IMR-90 (cell line): ENCODE measurements at regions not wholly inside any gene's neighbourhood (a gene's known extent, or its start where the extent isn't known, plus 50 kb on each side); places are given as distances from the start of the nearest gene placed in this dataset.

Source experiments
- CTCF ChIP-seq: conservative IDR thresholded peaks from 2 replicates; pipeline ENCODE4 v1.5.1; 2012; ENCODE audit warnings: mild to moderate bottlenecking, low read depth, low read length, improper control_type of control experiment
- MXI1 ChIP-seq: IDR thresholded peaks from 2 replicates; pipeline ENCODE4 v1.6.1; 2012; ENCODE audit warnings: low read depth, mild to moderate bottlenecking, low read length, moderate library complexity, borderline replicate concordance
- POLR2A ChIP-seq: IDR thresholded peaks from 2 replicates; pipeline ENCODE4 v1.6.1; 2012; ENCODE audit warnings: mild to moderate bottlenecking, low read depth, low read length

- TF ChIP-seq CTCF (no peak), MXI1 (no peak), POLR2A (no peak)
Measured at GRCh38 chr2:136434251-136434715, 316.3 kb upstream of the CXCR4 start.
